ENCODE measurements at regions not wholly inside any gene's neighbourhood (a gene's known extent, or its start where the extent isn't known, plus 50 kb on each side); places are given as distances from the start of the nearest gene placed in this dataset.

- TF ChIP-seq, protein P1, sequence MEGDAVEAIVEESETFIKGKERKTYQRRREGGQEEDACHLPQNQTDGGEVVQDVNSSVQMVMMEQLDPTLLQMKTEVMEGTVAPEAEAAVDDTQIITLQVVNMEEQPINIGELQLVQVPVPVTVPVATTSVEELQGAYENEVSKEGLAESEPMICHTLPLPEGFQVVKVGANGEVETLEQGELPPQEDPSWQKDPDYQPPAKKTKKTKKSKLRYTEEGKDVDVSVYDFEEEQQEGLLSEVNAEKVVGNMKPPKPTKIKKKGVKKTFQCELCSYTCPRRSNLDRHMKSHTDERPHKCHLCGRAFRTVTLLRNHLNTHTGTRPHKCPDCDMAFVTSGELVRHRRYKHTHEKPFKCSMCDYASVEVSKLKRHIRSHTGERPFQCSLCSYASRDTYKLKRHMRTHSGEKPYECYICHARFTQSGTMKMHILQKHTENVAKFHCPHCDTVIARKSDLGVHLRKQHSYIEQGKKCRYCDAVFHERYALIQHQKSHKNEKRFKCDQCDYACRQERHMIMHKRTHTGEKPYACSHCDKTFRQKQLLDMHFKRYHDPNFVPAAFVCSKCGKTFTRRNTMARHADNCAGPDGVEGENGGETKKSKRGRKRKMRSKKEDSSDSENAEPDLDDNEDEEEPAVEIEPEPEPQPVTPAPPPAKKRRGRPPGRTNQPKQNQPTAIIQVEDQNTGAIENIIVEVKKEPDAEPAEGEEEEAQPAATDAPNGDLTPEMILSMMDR (IDR thresholded peaks at IDR 0.05; ENCODE audit: control extremely low read depth, extremely low read depth, low read depth, missing control alignments), result no peak
- DNase-seq (ENCODE audit: extremely low spot score), result no peak
- ChIA-PET CTCF (interaction anchor here (0.7 kb wide), 1 partner anchor 64 kb away, joined by 3 read pairs; no protein-coding TSS in a partner anchor), POLR2A (no interaction called here)
These were observed 238.3 kb downstream of the MYCN start for GRCh38 chr2:16178551-16179130.

- DNase-seq (ENCODE audit: extremely low spot score), result no peak
- TF ChIP-seq, protein P1 (IDR thresholded peaks at IDR 0.05; ENCODE audit: control extremely low read depth, extremely low read depth, low read depth, missing control alignments), result no peak
- ChIA-PET POLR2A (interaction anchor here (0.6 kb wide), 1 partner anchor 571 kb away, joined by 3 read pairs; no protein-coding TSS in a partner anchor), CTCF (no interaction called here)
These were observed 237.4 kb downstream of the MYCN start for GRCh38 chr2:16177671-16178180.

DNA sequence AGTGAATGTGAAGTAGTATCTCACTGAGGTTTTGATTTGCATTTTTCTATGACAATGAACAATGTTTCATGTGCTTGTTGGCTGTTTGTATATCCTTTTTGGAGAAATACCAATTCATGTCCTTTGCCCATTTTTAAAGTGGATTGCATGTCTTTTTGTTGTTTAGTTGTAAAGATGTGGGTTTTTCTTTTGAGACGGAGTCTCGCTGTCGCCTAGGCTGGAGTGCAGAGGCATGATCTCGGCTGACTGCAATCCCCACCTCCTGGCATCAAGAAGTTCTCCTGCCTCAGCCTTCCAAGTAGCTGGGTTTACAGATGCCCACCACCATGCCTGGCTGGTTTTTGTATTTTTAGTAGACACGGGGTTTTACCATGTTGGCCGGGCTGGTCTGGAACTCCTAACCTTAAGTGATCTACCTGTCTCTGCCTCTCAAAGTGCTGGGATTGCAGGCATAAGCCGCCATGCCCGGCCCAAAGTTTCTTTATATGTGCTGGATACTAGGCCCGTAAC lies 236.7 kb downstream of the MYCN start:
- DNase-seq (ENCODE audit: extremely low spot score), result no peak
- CTCF ChIA-PET, result no interaction called here
- TF ChIP-seq, protein P1 (IDR thresholded peaks at IDR 0.05; ENCODE audit: control extremely low read depth, extremely low read depth, low read depth, missing control alignments), result no peak
- POLR2A ChIA-PET, result no interaction called here

- CTCF ChIA-PET, result no interaction called here
- no peak for DNase-seq (ENCODE audit: extremely low spot score)
- TF ChIP-seq, protein P1 (IDR thresholded peaks at IDR 0.05; ENCODE audit: control extremely low read depth, extremely low read depth, low read depth, missing control alignments), result no peak
- POLR2A ChIA-PET, result no interaction called here
These were observed 235.0 kb downstream of the MYCN start for GRCh38 chr2:16175247-16175825.

DNA sequence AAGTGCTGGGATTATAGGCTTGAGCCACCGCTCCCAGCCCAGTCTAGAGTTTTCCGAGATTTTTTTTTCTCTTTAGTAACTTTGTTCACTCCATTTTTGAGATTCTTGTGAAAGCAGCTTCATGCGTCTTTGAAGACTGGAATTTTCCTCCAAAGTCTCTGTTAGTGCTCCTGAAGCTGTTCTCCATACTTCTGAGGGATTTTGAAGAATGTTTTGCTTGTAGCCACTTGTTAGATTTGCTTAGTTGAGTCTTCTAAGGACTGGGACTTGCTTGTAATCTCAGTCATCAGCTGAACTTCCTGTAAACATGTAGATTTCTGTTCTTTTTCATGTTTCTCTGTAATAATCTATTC lies 234.3 kb downstream of the MYCN start:
- ChIA-PET CTCF (no interaction called here), POLR2A (no interaction called here)
- DNase-seq (ENCODE audit: extremely low spot score), result no peak
- TF ChIP-seq, protein P1 (IDR thresholded peaks at IDR 0.05; ENCODE audit: control extremely low read depth, extremely low read depth, low read depth, missing control alignments), result no peak

DNA sequence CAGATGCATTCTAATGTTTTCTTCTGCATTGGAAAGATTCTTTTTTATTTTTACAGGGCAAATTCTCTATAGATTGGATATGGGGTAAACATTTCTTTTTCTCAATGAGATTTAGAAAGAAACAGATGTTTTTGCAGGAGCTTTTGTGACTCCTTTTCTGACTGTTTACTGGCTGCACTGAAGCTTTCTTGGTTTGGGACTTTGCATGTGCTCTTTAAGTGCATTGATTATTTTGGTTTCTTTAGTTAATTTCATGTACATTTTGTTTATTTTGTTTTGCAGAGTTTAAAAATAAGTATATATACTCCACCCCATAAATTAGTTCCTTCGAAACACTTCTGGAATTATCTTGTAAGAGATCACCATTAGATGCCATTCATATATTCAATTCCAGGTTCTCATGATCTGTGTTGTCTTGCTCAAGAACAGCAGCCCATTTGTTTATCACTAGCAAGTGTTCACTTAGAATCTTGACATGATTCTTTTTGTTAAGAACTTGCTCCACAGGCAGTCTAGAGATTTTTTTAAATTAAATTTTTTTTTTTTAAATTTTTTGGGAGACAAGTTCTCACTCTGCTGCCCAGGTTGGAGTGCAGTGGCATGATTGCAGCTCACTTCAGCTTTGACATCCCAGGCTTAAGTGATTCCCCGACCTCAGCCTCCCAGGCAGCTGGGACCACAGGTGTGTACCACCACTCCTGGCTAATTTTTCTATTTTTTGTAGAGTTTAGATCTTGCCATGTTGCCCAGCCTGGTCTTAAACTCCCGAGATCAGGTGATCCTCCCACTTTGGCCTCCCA lies 233.7 kb downstream of the MYCN start:
- DNase-seq (ENCODE audit: extremely low spot score), result no peak
- CTCF ChIA-PET, result no interaction called here
- POLR2A ChIA-PET, result no interaction called here
- TF ChIP-seq, protein P1 (IDR thresholded peaks at IDR 0.05; ENCODE audit: control extremely low read depth, extremely low read depth, low read depth, missing control alignments), result no peak

All from GM10248 (cell line).